HG03097 (cell line): ENCODE measurements at regions not wholly inside any gene's neighbourhood (a gene's known extent, or its start where the extent isn't known, plus 50 kb on each side); places are given as distances from the start of the nearest gene placed in this dataset.

Experiments used
- ATAC-seq: cut with Tn5 transposase; IDR thresholded peaks from one replicate; pipeline ENCODE4 v1.9.1; 2021; ENCODE audit not compliant: unreplicated experiment, low FRiP score

DNA sequence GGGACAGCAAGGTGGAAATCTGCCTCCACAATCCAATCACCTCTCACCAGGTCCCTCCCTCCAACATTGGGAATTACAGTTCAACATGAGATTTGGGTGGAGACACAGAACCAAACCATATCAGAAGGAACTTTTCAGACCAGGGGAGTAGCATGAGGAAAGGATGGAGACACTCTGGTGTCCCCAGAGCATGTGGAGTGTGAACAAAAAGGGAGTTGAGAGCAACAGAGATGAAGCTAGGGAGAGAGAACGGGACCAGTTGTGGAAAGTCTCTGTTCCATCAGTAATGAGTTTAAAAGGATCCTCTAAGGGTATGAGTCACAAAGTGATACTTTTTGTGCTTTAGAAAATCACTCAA lies 382.0 kb downstream of the SFMBT2 start:
- no peak for ATAC-seq

DNA sequence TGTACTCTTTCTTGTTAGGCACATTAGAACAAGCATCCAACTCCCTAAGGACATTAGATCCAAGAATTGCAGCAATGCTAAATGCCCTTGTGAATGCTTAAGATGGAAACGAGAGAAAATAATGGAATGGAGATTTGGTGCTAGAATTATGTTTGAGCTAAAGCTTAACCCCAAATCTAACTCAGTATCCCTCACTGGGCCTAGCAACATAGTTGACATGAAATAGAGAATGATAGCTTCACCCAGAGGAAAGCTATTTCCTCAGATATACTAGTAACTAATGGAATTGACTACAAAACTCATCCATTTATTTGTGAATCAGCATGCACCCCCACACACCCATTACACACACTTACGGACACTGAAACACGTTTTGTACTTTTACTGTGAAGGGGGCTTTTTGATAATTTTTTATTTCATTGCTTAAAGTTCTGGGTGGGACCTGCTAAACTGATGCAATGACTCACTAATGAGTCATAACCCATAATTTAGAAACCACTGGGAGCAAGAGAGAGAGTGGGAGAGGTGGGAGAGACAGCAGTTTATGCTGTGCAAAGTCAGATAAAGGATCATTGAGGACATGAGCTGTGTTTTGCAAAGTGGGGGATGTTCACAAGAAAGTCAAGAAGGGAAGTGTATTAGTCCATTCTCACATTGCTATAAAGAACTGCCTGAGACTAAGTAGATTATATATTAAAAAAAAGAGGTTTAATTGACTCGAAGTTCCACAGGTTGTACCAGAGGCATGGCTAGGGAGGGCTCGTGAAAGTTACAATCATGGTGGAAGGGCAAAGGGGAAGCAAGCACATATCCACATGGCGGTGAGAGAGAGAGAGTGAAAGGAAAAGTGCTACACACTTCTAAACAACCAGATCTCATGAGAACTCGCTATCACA lies 382.7 kb downstream of the SFMBT2 start:
- no peak for ATAC-seq

GRCh38 chr10:7027237-7027912 lies 383.5 kb downstream of the SFMBT2 start:
- no peak for ATAC-seq

GRCh38 chr10:7026818-7027217 lies 384.0 kb downstream of the SFMBT2 start:
- ATAC-seq = no peak

DNA sequence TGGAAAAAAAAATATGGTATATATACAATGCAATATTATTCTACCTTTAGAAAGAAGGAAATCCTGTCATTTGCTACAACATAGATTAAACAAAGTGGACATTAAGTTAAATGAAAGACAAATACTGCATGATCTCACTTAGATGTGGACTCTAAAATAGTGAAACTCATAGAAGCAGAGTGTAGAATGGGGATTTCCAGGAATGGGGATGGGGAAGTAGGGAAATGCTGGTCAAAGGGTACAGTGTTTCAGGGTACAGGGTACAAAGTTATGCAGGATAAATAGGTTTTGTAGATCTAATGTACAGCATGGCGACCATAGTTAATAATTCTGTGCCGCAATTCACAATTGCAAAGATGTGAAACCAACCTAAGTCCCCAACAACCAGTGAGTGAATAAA lies 385.5 kb downstream of the SFMBT2 start:
- no peak for ATAC-seq

GRCh38 chr10:7015457-7015856 lies 395.4 kb downstream of the SFMBT2 start:
- ATAC-seq = no peak

GRCh38 chr10:7014721-7015120 lies 396.1 kb downstream of the SFMBT2 start:
- no peak for ATAC-seq

DNA sequence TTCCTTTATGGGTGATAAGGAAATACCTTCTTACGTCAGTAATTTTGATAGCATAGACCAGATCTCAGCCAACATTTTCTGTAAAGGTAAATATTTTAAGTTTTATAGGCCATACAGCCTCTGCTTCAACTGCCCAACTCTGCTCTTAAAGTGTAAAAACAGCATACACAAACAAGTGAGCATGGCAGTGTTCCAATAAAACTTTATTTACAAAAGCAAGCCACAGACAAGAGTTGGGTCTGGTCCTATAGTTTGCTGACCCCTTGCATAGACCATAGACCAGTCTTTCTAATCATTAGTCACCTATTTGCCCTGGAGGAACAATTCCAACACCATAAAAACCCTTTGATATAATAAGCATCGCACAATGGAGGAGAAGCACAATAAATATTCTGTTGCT lies 398.8 kb downstream of the SFMBT2 start:
- ATAC-seq = no peak

DNA sequence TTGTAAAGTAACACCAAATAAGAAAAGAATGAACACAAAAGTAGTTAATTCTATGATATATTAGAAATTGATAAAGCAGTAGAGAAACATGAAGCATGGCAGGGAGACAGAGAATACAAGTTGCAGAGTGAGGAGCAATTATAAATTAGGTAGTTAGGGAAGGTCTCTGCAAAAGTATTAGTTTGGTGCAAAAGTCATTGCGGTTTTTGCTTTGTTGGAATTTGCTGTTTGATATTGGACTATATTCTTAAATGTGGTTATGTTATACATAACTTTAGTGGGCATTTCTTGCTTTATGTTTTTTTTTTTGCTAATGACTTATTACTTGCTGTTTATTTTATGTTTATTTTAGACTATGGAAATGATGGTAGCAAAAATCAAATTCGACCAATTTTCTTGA lies 402.2 kb downstream of the SFMBT2 start:
- ATAC-seq = no peak

GRCh38 chr10:7007600-7008190 lies 403.1 kb downstream of the SFMBT2 start:
- ATAC-seq = no peak

DNA sequence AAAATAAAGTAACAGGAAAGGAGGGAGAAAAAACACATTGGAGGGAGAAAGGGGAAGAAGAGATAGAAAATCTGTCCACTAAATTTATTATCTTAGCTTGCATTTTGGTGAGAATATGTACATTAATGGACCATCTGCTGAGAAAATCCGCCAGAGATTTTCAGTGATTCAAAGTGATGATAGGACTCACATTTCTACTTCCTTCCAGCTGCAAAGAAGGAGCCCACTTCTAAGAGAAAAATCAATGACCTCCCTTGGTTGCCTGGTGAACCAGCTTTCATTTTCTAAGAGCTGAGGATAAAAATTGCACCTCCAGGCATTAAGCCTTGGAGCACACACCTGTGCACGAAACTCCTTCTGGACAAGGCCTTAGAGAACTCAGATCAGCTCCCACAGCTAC lies 404.3 kb downstream of the SFMBT2 start:
- no peak for ATAC-seq

DNA sequence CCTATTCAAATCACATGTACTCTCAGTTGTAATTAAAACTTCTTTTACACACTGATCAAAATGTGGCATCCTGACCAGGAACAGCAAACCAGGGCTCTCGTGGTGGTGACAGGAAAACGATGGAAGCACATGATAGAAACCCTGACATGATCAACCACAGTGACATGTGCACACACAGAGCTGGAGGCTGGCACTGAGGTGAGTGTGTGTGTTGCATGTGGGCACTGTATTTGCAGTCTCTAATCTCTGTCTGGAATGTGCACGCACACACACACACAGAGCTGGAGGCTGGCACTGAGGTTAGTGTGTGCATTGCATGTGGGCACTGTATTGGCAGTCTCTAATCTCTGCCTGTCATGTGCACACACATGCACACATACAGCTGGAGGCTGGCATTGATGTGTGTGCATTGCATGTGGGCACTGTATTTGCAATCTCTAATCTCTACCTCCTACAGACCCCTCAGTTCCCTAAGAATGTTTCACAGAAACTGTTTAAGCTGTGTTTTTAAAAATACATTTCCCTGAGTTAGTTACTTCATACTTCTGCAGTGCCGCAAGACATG lies 406.9 kb downstream of the SFMBT2 start:
- ATAC-seq = no peak

- ATAC-seq = no peak
Observed at GRCh38 chr10:7000061-7000460, 410.8 kb downstream of the SFMBT2 start.

DNA sequence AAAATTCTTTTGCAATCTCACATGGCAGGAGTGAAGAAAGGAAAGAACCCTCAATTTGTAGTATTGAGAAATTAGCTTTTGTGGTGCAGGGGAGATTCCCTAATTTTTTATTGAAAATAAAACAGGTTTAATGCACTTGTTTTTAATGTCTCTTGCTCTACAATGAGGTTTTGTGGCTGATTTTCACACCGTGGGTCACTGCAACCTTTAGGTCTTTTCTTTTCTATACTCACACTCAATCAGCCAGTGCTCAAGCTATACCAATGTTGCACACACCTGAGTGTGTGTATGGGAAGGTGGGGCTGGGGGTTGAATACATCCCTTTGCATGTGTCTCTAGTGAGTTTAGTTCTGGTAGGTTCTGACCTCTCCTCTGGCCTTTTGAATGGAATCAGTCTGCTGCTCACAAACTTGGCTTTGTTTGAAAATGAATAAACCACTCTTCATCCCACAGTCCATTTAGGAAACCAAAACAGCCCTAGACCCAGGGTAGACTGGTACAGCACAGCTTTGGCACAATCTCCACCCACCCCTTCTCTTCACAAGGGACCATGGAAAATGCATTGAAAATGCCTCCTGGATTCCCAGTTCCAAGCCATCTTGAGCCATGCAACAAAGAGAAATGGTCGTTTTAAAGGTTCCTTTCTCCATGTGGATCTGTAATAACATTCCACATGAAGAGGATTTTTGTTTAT lies 411.5 kb downstream of the SFMBT2 start:
- ATAC-seq = no peak

DNA sequence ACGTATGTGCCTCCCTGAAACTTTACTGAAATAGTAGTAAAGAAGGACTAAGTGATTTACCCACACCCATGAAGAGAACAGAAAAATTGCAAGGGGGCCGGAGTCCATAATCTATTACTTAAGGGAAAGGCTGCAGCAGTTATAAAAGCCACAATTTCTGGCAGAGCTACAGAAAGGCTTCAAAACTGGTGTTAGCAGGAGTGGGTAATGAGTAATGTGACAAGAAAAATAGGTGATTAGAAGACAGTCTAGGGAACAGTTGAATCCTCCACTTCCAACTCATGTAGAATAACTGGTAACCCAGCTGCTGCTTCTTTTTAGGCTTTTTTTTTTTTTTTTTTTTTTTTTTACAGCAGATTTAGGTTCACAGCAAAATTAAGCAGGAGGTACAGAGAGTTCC lies 413.3 kb downstream of the SFMBT2 start:
- no peak for ATAC-seq

- ATAC-seq = no peak
Observed at GRCh38 chr10:6996431-6996830, 414.4 kb downstream of the SFMBT2 start.

DNA sequence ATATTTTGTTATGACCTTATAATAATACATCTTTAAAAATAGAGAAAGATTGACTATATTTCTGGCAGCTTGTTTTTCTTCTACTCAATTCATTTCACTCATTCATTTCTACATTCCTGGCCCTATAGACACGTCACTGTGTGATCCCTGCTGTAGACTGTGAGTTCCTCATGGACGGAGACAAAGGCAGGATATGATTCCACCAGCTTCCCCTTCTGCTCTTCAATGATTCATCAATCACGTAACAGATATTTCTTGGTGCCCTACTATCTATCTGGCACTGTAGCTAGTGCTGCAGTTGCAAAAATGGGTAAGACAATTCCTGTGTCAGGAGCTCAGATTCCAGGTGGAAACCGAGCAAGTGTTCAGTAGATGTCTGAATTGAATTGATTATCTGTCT lies 415.0 kb downstream of the SFMBT2 start:
- ATAC-seq = no peak

- no peak for ATAC-seq
Observed at GRCh38 chr10:6995341-6995740, 415.3 kb upstream of the PRKCQ start.

GRCh38 chr10:6990891-6991290 lies 410.8 kb upstream of the PRKCQ start:
- ATAC-seq = no peak

GRCh38 chr10:6988654-6989053 lies 408.6 kb upstream of the PRKCQ start:
- no peak for ATAC-seq

- ATAC-seq = no peak
Observed at GRCh38 chr10:6987536-6987945, 407.5 kb upstream of the PRKCQ start.
